ENCODE measurements at regions not wholly inside any gene's neighbourhood (a gene's known extent, or its start where the extent isn't known, plus 50 kb on each side); places are given as distances from the start of the nearest gene placed in this dataset.
A peak's percentile ranks its signal among the peaks of the same experiment; 100 is the strongest.
"Not testable (repeated sequence)": the region's sequence is repeated elsewhere in the genome, so short reads cannot be mapped to it uniquely, and the experiment has no call there.

DNA sequence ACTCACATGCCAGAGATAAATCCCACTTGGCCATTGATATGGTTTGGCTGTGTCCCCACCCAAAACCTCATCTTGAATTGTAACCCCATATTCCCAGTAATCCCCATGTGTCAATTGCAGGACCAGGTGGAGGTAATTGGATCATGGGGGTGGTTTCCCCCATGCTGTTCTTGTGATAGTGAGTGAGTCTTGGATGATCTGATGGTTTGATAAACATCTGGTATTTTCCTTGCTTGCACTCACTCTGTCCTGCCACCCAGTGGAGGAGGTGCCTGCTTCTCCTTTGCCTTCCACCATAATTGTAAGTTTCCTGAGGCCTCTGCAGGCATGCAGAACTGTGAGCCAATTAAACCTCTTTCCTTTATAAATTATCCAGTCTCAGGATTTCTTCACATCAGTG lies 50.4 kb upstream of the B3GAT2 start:
- DNase-seq (ENCODE audit: low read depth, low spot score); H3K27ac ChIP-seq: not testable (repeated sequence)

DNA sequence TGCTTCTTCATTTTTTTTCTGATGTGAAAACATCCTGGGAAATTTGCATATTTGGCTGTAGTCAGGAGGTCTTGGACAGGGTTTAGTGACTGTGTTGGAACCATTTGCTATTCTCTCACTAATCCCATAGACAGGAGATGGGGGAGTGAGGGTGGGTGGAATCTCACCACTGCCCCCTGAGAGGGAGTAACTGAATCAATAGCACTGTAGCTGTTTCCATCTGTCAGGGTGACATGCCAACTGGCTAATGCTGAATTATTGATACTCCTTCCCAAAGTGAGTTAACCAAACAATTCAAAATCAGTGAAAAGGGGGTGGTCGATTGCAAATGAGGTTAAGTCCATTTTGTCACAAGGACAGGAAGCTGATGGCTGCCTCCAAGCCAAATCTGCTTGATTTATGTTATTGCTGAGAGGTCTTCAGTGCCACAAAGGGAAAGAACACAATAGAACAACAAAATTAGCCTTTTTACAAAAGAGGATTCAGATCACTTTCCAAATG lies 55.1 kb upstream of the B3GAT2 start:
- no peak for DNase-seq (ENCODE audit: low read depth, low spot score)
- H3K27ac ChIP-seq, result no peak overlapping the region

DNA sequence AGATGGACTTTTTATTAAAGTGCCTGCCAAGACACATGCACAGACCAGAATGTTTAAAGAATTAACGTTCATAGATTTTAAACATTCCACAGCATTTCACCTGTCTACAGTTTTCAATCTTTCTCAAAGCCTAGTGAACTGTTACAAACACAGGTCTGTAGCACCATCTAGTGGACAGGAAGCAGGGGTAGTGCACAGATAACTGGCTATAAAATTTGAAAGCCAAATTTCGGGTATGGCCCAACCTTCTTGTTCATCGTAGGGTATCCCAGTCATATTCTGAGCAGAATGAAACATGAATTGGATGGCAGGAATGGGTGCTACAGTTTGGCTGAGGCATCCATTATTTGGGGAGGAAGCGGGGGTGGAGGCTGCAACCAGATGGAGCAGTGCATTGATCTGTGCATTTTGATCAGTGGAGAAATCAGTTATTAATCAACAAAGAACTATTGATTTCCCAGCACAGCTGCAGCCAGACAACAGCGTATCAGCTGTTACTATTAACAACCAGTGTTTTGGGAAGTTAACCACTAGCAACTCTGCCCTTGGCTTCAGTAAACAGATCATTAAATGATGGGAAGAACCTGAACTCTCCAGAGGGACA lies 56.1 kb upstream of the B3GAT2 start:
- H3K27ac ChIP-seq, result no peak overlapping the region
- DNase-seq (ENCODE audit: low read depth, low spot score), result peak; percentile 0

DNA sequence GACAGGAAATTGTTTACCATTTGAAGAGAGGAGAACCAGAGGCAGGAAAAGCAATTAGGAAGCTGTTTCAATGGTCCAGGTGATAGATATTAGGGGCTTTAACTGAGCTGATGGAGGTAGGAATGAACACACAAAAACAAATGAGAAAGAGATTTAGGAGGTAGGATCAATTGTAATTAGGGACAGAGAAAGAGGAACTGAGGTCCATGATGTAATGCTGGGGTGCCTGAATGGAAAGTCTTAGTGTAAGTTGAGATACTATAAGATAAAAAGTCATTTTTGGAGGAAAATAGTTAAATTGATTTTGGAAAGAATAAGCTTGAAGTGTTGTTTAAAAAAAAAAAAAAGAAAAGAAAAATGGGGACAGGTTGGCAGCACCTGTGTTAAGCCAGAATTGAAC lies 58.5 kb upstream of the B3GAT2 start:
- no peak overlapping the region for H3K27ac ChIP-seq
- DNase-seq (ENCODE audit: low read depth, low spot score), result no peak

DNA sequence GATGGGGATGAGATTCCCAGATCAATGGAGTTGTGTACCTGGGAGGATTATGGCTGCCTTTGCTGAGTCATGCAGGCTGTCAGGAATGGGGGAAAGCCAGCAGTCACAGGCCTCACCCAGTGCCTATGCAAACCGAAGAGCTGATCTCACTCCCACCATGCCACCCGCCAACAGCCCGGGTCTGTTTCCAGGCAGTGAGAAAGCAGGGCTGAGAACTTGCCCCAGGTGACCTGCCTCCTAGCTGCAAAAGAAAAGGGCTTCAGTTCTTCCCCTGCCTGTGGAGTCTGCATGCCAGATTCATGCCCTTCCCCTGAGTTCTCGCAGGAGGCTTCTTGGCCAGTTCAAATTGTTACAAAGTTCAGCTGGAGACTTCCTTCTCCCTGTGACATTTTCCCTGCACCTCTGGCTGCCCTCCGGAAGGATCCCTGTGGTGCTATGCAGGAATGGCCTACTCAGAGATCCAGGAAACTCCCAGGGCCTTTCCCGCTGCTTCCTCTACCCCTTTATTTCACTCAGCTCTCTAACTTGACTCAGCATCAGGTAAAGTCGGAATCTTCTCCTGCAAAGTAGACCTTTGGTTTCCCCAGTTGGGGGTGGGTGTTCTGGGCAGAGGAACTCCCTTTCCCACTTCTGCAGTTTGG lies 71.5 kb upstream of the B3GAT2 start:
- no peak for DNase-seq (ENCODE audit: low read depth, low spot score)
- no peak overlapping the region for H3K27ac ChIP-seq

DNA sequence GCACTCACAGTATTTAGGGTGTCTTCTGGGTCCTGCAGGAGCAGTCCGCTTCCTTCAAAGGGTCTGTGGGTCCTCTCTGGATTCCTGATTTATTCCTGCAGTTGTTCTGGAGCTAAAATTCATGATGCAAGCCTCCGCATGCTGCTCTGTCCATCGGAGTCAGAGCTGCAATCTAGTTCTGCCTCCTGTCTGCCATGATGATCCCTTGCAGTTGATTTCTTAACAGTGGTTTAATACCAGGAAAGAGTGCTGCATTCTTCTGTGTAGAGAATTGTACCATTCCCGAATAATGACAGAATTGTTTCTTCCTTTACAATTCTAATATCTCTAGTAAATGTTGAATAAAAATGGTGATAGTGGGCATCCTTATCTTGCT lies 72.0 kb upstream of the B3GAT2 start:
- no peak overlapping the region for H3K27ac ChIP-seq
- no peak for DNase-seq (ENCODE audit: low read depth, low spot score)

DNA sequence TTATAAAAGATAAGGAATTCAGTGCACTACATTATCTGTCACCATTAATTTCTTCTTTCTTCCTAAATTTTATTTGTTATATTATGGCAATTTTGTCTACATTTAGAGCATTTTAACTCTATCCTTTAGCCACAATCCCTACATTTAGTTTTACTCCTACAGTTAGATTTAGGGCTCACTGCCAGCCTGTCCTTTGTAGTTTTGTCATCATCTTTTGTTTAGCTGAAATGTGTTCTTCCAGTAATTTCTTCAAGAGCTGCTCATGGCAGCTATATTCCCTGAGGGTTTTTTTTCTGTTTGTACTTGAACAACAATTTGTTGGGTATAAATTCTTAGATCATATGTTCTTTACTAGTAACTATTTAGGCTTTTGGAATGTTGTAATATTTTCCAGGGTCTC lies 72.7 kb upstream of the B3GAT2 start:
- no peak for DNase-seq (ENCODE audit: low read depth, low spot score)
- no peak overlapping the region for H3K27ac ChIP-seq

DNA sequence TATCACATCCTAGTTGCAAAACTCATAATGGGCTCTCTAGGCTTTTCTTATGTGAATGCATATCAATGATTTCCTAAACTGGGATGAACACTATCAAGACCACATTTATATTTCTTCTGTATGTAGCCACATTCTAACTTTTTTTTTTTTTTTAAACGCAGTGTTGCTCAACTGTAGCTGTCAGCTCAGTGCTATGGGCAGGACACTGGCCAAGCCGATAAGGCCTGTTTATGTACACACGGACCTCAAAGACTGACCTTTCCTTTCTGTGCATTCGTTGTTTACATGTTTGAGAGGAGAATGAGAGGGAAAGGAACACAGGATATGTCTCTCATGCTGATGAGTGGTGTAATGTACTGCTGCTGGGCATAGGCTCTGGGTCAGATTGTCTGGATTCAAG lies 75.1 kb upstream of the B3GAT2 start:
- H3K27ac ChIP-seq, result no peak overlapping the region
- DNase-seq (ENCODE audit: low read depth, low spot score), result no peak

DNA sequence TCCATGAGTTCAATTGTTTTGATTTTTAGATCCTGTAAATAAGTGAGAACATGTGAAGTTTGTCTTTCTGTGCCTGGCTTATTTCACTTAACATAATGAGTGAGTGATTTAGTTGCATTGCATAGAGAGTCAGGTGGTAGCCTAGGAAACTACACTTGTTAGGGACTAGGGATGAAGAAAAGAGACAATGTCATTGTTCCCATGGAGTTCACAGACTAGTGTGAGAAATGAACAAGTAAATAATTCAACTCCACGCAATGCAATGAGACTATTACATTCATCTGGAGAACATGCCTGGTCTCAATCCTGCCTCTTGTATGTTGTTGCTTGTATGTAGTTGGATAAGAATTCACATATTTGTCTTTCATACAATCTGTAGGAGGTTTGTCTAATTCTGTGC lies 76.3 kb upstream of the B3GAT2 start:
- DNase-seq (ENCODE audit: low read depth, low spot score), result no peak
- no peak overlapping the region for H3K27ac ChIP-seq

DNA sequence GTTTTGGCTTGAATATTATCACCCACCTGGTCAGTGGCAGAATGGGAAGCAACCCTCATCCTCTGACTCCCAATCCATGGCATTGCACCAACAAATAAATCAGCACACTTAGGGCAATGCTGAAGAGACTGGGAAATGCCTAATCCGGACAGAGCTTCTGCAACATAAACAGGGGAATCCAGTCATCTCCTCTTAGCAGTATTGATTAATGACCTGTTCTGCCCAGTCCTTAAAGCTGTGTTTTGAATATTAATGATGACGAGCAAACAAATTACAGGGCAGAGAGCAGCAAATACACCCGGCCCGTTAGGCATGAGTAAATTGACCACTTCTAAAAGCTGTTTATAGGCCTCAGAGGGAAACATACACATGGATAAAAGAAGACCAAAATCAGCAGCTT lies 77.0 kb upstream of the B3GAT2 start:
- DNase-seq (ENCODE audit: low read depth, low spot score), result no peak

DNA sequence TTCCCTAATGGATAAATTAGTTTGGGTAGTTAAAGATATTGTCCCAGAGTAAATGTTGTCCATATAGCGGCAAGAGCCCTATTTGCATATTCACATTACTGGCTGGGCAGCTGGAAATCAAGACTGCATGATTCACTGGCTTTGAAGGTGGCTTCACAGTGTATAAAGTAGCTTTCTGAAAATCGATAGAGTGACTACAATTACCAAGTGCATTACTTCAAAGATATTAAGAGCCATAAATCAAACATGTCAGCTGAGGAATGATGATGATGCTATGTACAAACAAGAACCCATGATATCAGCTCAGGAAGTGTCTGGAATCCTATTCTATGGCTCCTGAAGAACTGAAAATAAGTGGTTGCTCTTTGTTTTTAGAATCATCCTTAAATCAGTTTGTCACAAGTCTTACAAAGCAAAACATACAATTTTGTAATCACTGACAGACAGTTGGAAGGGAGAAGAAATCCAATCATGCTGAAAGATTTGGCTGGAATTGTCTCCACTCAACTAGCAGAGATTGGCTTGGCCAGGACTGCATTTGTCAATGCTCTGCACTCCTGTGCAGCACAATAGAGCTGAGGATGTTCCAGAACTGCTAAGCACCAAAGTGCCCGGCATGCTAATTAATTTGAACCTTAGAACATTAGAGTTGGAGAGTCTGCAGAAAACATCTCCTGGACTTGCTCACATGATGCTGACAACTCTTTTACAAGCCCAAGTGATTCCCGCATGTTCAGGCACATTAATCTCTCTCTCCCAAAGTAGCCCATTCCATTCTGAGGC lies 77.9 kb upstream of the B3GAT2 start:
- DNase-seq (ENCODE audit: low read depth, low spot score), result no peak
- H3K27ac ChIP-seq, result no peak overlapping the region

More for the DNA sequence above, 77.0 kb upstream of the B3GAT2 start:
- no peak overlapping the region for H3K27ac ChIP-seq

DNA sequence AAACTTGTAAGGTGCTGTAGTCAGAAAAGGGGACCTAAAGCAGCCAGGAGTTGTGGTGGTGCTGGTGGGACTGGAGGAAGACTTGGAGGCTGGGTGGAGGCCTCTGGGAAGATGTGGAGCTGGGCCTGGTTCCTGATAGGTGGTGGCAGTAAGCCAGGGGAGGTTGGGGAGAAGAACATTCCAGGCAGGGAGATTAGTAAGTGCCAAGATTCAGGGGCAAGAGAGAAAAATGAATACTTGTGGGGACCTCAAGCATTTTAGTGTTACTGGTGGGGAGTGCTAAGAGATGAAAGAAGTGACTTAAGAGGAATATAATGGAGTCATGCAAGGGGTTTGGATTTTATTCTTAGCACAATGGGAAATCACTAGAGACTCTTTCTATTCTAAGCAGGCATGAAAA lies 79.0 kb upstream of the B3GAT2 start:
- DNase-seq (ENCODE audit: low read depth, low spot score), result no peak
- H3K27ac ChIP-seq, result no peak overlapping the region

DNA sequence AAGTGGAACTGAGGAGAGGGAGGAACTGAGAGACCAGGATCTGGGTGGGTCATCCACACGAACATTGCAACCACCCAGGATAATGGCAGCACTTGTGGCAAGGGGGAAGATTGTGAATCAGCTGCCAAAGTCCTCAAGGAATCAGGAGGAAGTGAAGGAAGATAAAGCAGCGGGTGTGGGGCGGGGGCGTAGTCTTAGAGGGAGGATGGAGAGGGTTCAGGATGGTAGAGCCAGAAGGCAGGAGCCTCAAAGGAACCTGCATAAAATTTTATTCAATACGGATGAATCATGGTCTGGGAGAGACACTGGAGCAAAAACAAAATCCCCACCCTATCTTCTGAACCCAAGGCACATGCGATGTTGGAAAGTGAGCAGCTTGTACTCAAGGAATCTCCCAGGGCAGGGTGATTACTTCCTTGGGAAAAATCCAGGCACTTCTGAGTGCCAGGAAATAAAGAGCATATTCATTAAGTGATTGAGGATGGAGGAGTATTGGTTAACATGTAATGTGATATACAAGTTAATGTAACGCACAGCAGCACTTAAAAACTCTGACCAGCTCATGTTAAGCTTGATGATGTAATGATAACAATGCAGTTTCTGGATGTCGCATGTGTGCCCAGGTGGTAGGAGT lies 82.0 kb upstream of the B3GAT2 start:
- no peak for DNase-seq (ENCODE audit: low read depth, low spot score)
- no peak overlapping the region for H3K27ac ChIP-seq

DNA sequence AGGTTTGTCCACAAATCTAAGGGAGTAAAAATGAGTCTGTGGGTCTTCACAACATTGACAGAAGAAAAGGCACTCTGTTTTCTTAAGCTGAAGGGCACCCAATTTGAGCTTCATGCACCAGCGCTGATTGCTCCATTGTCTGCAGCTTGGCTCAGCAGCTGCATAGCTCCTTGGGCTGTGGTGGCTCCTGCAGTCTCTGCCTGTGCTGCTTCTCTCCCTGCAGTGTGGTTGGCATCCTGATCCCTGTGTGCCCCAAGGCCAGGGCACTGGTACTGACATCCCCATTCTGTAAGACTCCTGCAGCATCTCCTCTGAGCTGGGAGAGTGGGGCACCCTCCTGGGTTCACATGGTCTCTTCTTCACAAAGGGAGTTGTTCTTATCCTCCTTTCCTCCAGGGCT lies 83.2 kb upstream of the B3GAT2 start:
- no peak overlapping the region for H3K27ac ChIP-seq
- no peak for DNase-seq (ENCODE audit: low read depth, low spot score)

DNA sequence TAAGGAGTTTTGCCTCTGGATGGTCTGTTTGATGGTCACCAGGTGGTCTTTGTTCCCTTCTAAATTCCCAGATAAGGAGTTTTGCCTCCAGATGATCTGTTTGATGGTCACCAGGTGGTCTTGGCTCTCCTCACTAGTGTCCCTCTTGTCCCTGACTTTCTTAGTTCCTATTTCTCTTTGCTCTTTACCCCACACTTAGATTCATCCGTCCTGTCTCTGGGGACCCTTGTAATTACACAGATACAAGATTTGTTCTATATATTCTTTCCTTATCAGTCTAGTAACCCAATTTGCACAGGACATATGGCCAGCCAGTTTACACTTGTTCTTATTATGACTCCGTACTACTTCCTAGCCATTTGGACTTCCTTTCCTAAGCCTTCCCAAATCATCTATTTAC lies 84.0 kb upstream of the B3GAT2 start:
- no peak for DNase-seq (ENCODE audit: low read depth, low spot score)
- H3K27ac ChIP-seq, result no peak overlapping the region

DNA sequence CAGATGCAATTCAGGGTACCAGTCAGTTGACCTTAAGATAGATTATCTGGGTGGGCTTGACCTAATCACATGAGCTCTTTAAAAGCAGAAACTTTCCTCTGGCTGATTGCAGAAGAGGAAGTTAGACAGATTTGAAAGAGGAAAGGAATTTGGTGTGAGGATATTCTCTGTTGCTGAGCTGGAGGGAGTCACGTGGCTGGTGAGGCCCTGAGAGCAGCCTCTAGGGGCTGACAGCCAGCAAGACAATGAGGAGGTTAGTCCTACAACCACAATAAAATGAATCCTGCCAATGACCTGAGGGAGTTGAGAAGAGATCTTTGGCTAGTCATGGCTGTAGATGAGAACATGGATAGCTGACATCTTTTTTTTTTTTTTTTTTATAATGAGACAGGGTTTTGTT lies 87.0 kb upstream of the B3GAT2 start:
- no peak overlapping the region for H3K27ac ChIP-seq
- DNase-seq (ENCODE audit: low read depth, low spot score), result no peak

DNA sequence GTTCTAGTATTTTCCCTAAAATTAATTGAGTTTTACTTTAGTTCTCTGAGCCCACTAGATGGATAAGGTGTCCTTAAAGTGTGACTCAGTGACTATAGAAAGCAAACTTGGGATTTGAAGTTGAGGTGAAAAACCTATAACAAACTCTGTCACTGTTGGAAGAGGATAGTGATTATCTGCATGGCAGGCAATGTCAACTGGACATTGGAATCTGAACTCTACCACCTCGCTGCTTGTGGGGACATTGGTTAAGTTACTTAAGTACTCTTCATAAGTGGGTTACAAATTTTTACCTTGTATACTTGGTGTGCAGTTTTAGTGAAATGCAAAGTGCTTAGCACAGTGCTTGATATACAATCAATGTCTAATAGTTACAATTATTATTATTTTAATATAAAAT lies 87.9 kb upstream of the B3GAT2 start:
- no peak overlapping the region for H3K27ac ChIP-seq
- DNase-seq (ENCODE audit: low read depth, low spot score), result no peak

DNA sequence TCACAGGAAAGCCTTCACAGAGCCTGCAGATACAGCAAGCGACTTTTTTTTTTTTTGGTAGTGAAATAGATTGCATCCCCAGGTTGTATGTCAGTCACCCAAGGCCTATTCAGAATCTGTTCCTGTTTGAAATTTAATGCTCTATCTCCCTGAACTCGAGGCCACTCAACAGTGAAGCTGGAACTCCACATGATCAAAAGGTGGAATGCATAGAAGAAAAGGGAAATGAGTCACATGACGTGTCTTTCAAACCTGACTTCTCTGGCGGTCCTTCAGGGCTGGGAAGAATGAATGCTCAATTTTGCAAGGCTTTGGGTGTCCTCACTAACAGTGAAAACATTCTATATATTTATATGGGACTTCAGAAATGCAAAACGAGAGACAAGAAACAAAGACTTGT lies 88.4 kb upstream of the B3GAT2 start:
- H3K27ac ChIP-seq, result no peak overlapping the region
- no peak for DNase-seq (ENCODE audit: low read depth, low spot score)

DNA sequence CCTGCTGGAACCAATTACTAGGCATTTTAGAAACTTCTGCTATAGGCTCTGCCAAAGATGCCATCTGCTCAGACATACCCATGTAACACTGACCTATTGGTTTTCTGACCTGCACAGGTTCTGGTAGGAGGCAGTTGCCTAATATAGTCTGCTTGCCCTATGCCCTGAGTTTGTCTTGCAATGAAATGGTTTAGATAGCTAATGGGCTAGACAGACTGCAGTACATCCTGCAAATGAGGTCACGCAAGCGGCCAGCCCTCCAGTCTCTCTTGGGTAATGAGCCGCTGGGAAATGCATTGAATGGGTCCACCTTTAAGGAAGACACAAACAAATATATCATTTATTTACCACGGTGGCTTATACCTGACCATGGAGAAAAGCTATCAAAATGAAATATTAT lies 90.6 kb upstream of the B3GAT2 start:
- no peak overlapping the region for H3K27ac ChIP-seq
- DNase-seq (ENCODE audit: low read depth, low spot score), result no peak

DNA sequence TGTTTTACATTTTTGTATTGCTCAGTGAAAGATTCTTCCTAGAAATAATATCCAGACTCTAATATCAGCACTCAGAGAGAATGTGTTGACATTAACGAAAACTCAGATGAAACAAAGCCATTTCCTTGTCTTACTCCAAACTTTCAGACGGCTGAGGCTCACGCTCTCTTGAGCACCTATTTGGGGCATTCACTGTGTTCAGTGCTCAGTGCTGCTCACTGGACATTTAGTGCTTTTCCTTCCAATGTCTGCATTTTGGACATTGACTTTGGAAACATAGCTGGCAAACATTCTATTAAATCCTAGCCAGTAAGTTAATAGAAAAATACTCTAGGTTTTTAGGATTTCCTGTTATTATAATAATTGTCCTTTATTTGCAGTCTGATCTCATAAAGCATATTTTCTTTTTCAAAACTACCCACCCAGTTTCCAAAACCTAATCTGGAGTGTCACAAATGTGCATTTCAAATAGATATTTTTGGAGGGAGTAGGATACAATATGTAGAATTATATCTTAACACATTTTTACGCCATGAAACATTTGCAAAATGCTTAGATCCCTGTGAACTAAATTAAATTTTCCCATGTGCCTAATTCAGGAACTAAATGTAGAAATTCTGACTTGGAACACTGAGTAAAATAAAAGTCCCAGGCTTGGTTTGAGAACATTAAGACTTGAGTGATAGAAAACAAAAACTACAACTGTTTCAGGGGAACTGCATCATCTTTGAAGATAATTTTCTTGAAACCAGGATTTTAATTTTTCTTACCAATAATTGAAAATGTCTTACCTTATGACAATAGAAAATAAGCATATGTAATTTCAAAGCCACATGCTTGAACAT lies 91.7 kb upstream of the B3GAT2 start:
- no peak for DNase-seq (ENCODE audit: low read depth, low spot score)
- H3K27ac ChIP-seq, result no peak overlapping the region

All from epithelial cell of prostate (primary cell).